GM21717 (cell line): ENCODE measurements at regions not wholly inside any gene's neighbourhood (a gene's known extent, or its start where the extent isn't known, plus 50 kb on each side); places are given as distances from the start of the nearest gene placed in this dataset.
"Not testable (repeated sequence)": the region's sequence is repeated elsewhere in the genome, so short reads cannot be mapped to it uniquely, and the experiment has no call there.

Source experiments
- ATAC-seq: cut with Tn5 transposase; IDR thresholded peaks from one replicate; pipeline ENCODE4 v1.9.1; 2021; ENCODE audit warnings: mild to moderate bottlenecking, moderate library complexity; ENCODE audit not compliant: unreplicated experiment

DNA sequence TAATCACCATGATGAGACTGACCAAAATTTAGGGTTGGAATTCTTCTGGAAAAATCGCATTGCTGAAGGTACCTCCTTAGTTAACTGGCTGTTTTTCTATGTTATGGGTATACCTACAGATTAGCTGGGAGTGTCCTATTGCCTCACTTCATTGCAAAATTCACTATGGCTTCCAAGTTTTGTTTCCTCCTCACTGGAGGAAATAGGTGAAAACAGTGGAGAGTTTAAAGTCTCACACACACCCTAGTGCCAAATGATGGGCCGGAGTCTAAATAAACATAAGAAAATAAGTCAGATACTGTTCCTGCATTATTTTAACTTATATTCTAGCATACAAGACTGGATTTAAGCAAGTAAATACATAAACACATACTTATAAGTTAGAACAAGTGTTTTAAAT lies 98.2 kb downstream of the AHR start:
- ATAC-seq, result no peak

DNA sequence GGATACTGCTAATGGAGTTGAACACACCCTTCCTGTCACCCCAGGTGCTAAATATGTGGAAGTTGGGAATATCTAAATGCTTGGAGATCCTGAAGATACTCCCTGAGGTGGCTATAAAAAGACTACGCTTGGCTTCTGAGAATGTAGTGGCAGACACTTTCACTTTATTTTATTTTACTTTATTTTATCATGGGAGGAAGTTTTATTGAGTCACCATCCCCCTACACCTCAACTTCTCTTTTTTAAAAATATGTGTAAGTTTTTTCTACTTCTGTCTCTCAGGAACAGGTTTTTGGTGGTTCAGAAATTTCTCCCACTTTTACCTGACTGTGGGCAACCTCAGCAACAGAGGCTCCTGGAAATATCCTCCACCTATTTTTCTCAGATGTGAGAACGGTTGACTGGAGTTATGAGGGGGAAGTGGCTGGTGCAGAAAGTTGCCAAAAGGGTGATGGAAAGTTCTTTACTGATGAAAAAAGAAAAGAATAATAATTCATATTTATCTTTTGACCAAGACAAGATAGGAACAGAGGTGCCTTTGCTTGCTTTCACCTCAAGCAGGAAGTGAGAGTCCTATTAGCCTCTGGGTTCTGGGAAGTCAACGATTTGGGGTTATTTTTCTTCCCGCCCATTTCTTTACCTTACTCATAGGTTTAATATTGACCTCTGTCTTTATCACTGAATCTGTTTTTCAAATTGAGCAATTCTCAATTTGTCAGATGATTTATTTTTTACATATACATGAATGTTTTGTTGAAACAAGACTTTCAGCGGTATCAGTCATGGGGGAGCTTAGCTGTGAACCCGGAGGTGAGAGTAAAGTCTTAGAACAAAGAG lies 103.6 kb downstream of the AHR start:
- ATAC-seq, result peak; percentile 72

DNA sequence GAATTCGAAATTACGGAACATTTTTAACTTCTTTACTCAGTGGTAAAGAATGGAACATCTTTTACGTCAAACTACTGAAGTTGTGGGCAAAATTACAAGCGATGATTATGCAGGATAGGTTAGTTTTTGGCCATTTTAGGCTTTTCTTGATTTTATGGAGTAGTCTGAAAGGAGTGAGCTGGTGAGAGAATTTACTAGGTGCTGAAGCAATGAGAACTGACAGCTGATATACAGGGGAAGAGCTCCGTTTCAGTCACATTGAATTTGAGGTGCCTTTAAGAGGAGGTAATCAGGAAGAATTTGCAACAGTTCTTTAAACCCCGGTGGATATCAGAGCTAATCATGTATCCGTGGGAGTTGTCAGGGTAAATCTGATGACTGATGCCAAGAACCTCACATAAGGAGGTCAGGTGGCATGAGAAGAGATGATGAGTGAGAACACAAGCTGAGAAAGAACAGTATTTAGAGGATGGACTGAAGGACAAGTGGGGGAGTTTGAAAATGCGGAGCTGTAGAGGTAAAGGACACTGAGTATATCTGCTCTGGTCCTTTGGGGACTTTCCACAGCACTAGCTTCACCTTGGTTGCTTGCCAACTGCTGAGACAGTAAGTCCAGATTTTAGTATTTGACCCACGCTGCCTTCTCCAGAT lies 104.3 kb downstream of the AHR start:
- ATAC-seq, result peak; percentile 75

DNA sequence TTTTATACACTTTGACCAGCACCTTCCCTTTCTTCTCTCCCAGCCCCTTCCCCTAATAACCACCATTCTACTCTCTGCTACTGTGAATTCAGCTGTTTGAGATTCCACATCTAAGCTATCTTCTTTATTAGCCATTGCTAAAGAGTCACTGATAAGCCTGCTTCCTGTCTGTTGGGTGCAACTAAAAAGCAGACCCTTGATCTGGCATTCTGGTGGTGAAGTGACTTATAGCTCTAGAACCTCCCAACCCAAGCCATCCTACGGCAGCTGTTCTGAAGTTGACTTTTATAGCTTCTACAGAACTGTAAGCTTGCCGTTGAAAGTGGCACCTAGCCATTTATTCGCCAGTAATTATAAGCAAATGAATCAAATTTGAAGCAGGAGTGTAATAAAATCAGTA lies 105.6 kb downstream of the AHR start:
- no peak for ATAC-seq

DNA sequence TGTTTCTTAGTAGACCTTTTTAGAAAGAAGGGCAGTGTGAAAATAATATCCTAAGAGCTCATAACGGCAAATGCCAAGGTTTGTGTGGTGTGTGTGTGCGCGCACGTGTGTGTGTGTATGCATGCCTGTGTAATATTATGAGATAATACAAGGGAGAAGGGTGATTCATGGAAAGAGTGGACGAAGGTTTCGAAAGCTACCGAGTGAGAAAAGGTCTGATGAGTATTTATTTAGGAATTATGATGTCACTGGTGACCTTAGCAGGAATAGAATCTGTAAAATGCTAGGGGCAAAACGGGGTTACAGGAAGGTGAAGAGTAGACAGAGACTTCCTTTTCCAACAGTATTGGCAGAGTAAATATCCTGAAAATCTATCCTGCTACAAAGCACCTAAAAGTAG lies 107.3 kb downstream of the AHR start:
- no peak for ATAC-seq

DNA sequence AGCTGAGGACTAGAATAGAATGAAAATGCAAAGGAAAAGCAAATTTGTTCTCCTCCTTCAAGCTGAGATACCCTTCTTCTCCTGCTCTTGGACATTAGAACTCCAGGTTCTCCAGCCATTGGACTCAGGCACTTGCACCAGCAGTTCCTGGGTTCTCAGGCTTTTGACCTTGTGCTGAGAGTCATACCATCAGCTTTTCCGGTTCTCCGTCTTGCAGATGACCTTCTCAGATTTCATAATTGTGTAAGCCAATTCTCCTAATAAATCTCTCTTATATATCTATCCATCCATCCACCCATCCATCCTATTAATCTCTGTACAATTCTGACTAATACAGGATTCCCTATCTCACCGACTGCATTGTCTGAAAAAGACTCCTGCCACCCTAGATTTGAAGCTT lies 108.3 kb downstream of the AHR start:
- no peak for ATAC-seq

DNA sequence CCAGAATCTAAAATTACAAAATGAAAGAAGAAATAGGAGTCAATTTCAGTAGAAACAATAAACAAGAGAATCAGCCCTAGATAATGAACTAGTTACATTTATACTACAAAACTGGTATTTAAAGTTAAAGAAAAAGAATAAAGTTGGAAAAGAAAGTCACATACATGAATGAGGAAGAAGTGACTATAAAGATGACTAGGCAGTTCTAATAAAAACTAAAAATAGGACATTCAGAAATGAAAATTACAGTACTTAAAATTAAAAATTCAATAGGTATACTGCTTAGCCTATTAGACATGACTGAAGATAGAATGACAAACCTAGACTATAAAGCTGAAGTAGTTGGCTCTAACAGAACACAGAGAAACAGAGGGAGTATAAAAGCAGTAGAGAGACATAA lies 108.8 kb downstream of the AHR start:
- no peak for ATAC-seq

DNA sequence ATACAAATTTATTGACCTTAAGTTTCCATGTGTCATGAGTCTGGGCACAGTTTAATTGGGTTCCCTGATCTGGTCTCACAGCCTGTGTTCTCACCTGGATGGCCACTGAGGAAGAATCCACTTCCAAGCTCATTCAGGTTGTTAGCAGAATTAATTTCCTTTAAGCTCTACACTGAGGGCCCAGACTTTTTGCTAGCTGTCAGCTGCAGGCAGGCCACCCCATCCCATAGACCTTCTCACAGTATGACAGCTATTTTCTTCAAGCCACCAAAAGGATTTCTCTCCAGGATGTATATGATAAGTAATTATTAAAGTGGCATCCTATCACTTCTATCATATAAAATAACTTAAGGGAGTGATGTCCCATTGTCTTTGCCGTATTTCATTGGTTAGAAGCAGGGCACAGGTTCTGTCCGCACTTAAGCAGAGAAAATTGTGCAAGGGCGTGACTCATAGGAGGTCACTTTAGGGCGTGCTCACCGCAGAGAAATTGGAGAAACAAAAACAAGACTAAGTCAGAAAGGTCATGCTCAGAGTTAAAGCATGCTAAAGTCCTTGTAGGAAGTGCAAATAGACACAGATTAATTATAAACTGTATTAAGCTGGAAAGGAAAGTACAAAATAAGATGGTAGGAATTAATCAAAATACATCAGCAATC lies 109.9 kb downstream of the AHR start:
- ATAC-seq, result no peak

DNA sequence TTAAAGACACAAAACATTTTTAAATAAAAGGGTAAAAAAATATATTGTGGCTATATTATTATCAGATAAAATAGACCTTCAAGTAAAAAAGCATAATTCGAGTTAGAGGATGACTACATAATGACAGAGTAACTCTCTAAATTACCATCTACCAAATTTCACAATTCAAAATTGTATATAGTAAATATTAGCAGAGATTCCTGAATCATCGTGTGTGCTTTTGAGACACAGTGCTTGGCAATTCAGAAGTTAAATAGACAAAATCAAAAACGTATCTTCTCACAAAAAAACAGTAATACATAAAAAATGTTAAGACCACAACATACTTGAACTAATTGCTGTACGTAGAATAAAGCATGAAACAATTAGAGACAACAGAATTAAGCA lies 110.4 kb downstream of the AHR start:
- ATAC-seq, result no peak

DNA sequence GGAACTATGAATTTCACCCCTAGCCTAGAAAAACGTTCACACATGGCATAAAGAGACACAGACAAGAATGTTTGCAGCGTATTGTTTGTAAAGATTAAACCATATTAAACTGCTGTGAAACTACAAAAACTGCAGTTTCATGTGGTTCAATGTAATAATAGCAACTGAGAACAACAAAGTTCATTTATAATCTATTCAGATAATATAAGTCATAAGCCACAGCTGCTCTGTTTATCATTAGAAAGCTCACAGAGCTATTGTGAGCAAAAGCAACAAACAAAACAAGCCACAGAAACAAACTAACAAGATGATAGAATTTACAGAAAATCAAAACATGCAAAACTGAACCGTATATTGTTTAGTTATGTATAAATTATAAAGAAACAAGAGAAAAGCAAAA lies 113.5 kb downstream of the AHR start:
- no peak for ATAC-seq

DNA sequence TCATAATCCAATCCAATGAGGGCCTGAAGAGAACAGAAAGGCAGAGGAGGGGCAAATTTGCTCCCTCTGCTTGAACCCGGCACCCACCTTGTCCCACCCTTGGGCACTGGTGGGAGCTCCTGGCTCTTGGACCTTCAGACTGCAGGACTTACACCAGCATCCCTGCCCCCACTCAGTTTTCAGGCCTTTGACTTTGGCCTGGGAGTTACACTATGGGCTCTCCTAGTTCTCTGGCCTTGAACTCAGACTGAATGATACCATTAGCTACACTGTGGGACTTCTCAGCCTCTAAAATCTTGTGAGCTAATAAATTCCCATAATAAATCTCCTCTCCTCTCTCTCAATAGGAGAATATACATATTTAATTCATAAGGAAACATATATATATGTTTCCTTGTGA lies 114.4 kb downstream of the AHR start:
- no peak for ATAC-seq

DNA sequence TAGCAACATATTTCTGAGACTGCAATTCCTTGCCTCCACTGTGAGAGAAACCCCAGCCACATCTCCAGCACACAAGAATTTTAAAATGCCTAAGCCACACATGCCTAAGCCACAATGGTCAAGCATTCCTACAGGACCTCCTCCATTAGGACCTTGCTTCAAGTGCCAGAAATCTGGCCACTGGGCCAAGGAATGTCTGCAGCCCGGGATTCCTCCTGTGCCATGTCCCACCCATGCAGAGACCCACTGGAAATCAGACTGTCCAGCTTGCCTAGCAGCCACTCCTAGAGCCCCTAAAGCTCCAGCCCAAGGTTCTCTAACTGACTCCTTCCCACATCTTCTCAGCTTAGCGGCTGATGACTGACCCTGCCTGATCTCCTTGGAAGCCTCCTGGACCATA lies 117.5 kb downstream of the AHR start:
- ATAC-seq, result no peak

DNA sequence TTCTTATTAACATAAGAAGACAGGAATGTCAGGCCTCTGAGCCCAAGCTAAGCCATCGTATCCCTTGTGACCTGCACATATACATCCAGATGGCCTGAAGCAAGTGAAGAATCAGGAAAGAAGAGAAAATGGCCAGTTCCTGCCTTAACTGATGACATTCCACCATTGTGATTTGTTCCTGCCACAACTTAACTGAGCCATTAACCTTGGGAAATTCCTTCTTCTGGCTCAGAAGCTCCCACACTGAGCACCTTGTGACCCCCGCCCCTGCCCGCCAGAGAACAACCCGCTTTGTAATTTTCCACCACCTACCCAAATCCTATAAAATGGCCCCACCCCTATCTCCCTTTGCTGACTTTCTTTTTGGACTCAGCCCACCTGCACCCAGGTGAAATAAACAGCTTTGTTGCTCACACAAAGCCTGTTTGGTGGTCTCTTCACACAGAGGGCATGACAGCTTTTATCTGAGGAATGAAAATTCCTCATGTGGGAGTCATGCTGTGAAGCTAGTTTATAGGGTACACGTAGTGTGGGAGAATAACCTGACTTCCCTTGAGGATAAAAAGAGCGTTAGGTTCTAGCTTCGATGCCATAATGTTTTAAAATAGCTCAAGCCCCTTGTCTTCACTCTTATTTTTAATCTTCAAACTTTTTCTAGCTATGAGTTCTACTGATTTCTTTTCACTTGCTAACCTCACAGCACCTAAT lies 122.0 kb downstream of the AHR start:
- not testable (repeated sequence) for ATAC-seq

DNA sequence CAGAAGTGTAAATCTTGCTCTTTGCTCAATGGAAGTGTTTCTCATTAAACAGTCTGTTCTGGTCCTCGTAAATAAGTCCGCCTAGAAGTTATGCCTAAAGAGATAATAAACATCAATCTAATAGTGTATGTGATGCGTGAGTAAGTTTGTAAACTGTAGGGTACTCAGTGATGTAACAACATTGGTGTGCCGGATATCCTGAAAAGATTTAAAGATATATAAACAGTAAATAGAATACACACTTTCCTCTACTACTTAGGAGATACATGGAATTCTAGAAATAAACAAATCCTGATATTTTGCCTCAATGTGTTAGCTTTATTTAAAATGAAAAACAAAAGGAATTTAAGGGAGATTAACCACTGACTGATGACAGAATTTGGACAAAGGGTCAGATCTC lies 123.5 kb downstream of the AHR start:
- ATAC-seq, result no peak

DNA sequence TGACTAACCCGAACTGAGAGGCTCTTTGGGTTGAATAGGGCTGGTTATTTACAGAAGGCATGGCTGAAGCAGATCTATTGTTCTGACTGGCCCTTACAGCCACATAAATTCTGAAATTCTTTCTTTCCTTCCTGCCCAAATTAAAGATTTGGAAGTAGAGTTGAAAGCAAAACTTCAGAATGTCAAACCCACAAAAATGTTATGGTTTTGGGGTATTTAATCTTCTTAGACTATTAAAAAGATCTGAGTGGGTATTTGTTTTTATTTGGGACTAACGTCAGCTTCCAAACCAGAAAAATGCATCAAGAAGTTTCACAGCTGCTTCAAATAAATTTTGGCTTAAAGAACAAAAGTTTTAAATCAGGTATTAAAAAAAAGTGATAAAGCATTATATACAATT lies 124.5 kb downstream of the AHR start:
- ATAC-seq, result no peak

DNA sequence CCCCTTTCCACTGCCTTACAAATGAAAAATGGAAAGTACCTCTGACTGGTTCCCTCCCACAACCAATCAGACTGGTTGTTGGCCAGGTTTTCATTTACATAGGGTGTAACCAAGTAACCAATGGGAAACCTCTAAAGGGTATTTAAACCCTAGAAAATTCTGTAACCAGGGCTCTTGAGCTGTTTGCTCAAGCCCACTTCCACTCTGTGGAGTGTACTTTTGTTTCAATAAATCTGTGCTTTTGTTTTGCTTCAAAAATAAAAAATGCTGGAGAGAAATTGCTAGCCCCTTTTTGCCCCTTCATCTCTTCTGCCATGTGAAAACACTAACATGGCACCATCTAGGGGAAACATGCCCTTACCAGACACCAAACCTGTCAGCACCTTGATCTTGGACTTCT lies 129.5 kb downstream of the AHR start:
- no peak for ATAC-seq

DNA sequence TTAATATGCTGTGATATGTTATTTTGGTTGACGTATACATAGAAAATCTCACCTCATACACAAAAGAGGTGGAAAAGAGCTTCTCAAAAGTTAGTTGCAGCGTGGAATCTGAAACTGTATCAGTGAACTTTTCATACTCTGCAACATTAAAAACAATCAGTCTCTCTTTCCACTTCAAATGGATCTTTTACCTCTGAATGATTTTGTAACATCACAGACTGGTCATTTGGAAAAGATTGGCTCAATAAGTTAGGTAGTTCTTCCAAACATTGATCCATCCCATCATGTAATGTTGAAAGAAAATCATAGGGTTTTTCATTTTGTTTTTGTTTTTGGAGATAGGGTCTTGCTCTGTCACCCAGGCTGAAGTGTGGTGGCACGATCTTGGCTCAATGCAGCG lies 131.1 kb downstream of the AHR start:
- ATAC-seq, result no peak

DNA sequence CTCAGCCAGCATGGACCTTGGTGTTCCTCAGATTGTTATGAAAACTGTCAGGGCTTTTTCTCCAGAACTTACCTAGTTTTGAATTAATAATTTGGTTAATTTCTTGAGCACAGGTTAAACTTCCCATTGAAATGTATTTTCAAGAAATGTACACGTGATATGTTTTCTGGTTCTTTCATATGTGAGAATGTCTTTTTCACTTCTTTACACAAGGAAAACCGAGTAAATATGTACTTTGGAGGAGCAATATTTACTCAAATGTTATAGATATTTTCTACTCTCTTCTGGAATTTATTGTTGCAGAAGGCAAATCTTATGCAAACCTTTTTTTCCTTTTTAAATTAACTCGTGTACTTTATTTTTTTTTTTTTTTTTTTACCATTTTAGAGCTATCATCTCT lies 134.3 kb downstream of the AHR start:
- no peak for ATAC-seq

DNA sequence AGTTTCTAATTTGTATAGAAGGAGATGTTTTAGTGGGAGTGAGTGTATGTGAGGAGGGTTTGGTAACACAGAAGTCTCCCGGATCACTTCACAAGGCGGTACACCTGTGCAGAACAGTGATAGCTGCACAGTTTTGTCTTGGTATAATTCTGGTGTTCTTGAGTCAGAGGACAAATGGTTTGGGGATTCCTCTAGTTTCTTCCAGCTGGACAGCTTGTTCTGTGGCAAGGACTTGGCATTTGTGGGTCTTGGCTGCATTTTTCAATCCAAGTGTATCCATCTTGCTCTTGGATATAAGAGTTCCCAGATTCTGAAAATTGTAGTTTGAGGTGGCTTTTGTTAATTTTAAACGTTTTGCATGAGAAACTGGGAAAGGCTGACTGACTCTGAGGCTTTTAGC lies 135.7 kb downstream of the AHR start:
- no peak for ATAC-seq

DNA sequence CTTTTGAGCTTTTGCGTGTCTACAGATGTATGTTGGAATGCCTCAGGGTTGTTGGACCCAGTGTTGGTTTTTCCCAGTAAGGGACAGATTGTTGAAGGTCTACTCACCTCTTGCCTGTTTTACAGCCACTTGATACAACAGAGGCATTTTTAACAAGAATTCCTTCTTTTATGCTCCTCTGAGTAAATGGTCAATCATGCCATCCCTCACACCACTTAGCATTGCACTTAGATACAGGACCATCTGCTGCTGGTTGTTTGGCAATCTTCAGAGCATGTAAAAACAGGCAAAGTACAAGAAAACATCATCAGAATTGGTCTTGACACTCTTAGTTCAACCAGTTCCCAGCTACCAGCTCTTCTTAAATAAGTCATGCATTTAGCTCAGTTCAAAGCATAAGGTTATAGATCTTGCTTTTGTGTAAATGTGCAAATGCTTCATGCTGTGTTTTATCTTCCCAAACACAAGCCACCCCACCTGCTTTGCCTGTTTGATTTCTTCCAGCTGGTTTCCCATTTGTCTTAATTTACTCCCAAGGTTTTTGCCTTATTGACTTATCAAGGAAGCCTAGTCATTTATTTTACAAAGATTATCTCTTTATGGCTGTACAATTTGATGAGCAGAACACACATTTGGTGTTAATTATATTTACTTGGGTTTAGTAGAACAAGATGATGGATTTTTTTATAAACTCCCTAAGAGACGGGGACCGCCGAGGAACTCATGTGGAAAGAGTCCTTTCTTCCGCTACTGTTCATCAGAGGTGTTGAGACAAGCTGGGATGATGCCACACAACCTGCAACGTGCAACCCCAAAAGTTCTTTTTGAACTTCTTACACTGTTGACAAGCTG lies 136.6 kb downstream of the AHR start:
- no peak for ATAC-seq

DNA sequence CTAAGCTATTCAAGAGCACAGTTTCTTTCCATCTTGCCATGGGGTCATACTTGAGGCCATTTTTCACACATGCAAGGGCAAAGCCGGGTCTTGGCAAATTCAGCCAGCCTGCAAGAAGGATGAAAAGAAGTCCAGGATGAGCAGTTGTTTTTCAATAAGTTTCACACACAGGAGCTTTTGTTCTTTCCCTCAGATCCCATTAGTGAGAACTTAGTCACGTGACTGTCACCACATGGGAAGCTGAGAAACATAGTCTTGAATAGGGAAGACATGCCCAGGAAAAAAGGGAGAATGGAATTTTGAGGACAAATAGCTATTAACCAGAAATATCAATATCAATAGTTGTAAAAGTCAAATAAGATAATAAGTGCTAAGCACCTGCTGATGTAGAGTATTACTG lies 137.7 kb downstream of the AHR start:
- no peak for ATAC-seq
